BJ (cell line): ENCODE measurements at regions not wholly inside any gene's neighbourhood (a gene's known extent, or its start where the extent isn't known, plus 50 kb on each side); places are given as distances from the start of the nearest gene placed in this dataset.

Experiments
- CTCF ChIA-PET: fragments of 350-600 bp; formaldehyde crosslinking; extraction: SDS; loops from one replicate; lab custom pipeline; 2021; ENCODE audit warnings: antibody characterized with exemption, inconsistent platforms; lab: Yijun Ruan, JAX
- POLR2A ChIA-PET: fragments of 300-600 bp; sonication (Branson Sonifier 250); formaldehyde crosslinking; extraction: SDS; loops from one replicate; lab custom pipeline; 2021; ENCODE audit warnings: antibody characterized with exemption; lab: Charles Lee
- DNase-seq: peaks from one replicate; pipeline ENCODE4 v3.0.0-alpha.2; 2011; ENCODE audit warnings: low read depth
- H3K27me3 ChIP-seq: 2 replicates; pipeline ENCODE4 v1.6.0; 2011; ENCODE audit warnings: low read length; ENCODE audit not compliant: control insufficient read depth, insufficient read depth
- H3K36me3 ChIP-seq: 2 replicates; pipeline ENCODE4 v1.5.1; 2011; ENCODE audit warnings: low read length; ENCODE audit not compliant: control insufficient read depth, insufficient read depth
- H3K4me3 ChIP-seq: 2 replicates; pipeline ENCODE4 v1.5.1; 2011; ENCODE audit warnings: low read depth, mild to moderate bottlenecking, control low read depth, low read length
- CTCF ChIP-seq: IDR thresholded peaks from 2 replicates; pipeline ENCODE4 v1.5.1; 2011; ENCODE audit warnings: low read depth, mild to moderate bottlenecking, control low read depth, inconsistent platforms, low read length, moderate library complexity; ENCODE audit not compliant: insufficient read depth

DNA sequence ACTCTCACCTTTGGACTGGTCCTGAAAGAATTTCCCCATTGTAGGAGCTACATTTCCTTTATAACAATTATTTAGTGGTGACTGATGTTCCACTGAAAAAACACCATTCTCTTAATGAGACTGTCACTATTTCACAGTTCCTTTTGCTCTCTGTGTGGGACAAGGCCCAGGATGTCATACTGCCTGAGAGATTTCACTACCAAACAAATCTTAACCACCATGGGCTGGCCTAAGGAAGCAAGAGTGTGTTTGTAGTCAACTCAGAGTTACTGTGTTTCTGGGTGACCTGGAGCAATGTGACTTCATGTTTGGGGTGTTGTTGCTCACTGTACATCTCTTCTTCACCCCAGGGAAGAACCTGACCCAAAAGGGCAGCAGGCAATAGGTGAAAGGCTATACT is 50.1 kb upstream of the ZNF608 start:
- ChIA-PET CTCF (no interaction called here), POLR2A (no interaction called here)
- Histone ChIP-seq H3K36me3 (no peaks in the 10 kb centered on the region), H3K27me3 (no peaks in the 10 kb centered on the region; the same call in 1 of the 2 replicates), H3K4me3 (no peak overlapping the region)
- DNase-seq: no peak
- no peak for TF ChIP-seq CTCF

DNA sequence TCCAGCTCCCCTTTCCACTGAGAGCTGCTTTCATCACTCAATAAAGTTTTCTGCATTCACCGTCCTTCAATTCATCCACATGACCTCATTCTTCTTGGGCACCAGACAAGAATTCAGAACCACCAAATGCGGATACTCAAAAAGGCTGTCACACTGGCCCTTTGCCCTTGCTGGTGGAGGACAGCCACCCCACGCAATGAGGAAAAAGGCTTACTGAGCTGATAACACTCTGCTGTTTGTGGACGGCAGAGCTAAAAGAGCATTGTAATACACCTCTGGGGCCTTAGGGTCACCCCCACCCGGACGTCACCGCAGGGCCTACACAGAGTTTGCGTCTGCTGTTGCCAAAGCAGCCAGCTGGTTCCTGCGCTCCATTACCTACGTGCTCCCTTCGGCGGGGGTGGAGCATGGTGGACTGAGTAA is 51.2 kb upstream of the ZNF608 start:
- Histone ChIP-seq H3K36me3 (no peaks in the 10 kb centered on the region), H3K27me3 (no peaks in the 10 kb centered on the region; the same call in 1 of the 2 replicates), H3K4me3 (no peak overlapping the region)
- ChIA-PET POLR2A (no interaction called here), CTCF (interaction anchor here (1.2 kb wide), 1 partner anchor 13 kb away, joined by 3 read pairs; no protein-coding TSS in a partner anchor)
- DNase-seq: no peak
- no peak for TF ChIP-seq CTCF

DNA sequence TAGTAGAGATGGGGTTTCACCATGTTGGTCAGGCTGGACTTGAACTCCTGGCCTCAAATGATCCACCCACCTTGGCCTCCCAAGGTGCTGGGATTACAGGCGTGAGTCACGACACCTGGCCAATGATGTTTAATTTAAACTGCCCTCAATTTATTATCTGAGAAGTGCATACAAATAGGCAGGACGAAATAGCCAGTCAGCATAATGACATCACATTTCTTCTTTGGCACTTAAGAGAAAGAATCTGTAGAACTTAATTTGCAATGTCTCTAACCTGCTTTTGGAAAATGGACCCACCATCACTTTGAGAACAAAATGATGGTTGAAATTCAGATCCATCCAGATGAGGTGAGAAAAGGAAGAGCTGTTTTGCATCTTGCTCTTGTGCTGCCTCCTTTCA is 52.5 kb upstream of the ZNF608 start:
- CTCF ChIA-PET: interaction anchor here (1.2 kb wide), 1 partner anchor 11 kb away, joined by 3 read pairs; no protein-coding TSS in a partner anchor
- Histone ChIP-seq H3K27me3 (no peaks in the 10 kb centered on the region; the same call in 1 of the 2 replicates), H3K36me3 (no peaks in the 10 kb centered on the region), H3K4me3 (no peak overlapping the region)
- no peak for TF ChIP-seq CTCF
- POLR2A ChIA-PET: no interaction called here
- no peak for DNase-seq

DNA sequence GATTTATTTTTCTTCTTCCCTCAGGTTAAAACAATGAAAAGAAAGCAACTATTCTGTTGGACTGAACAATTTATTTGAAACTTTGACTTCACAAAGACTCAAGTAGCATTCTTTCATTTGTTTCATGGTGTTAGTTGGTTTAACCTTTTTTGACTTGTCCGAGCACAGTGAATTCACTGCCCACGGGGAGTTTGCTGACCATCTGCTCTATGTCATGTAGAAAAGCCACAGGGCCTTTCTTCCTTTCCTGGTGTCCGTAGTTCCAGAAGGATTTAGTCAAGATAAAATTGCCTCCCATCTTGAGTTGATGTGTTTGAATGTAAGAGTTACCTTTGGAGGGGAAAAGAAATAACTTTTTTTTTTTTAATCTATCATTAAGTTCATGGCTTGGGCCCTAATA is 55.1 kb upstream of the ZNF608 start:
- Histone ChIP-seq H3K4me3 (no peak overlapping the region), H3K36me3 (no peaks in the 10 kb centered on the region), H3K27me3 (no peaks in the 10 kb centered on the region)
- CTCF ChIA-PET: no interaction called here
- POLR2A ChIA-PET: no interaction called here
- DNase-seq: no peak
- no peak for TF ChIP-seq CTCF

- DNase-seq: no peak
- ChIA-PET POLR2A (no interaction called here), CTCF (no interaction called here)
- H3K27me3 ChIP-seq: no peaks in the 10 kb centered on the region
- no peak for TF ChIP-seq CTCF
- H3K36me3 ChIP-seq: no peaks in the 10 kb centered on the region
- no peak overlapping the region for H3K4me3 ChIP-seq
Measured at GRCh38 chr5:124803617-124804323, 57.3 kb upstream of the ZNF608 start.
